Testis (tissue), 2 donors: ENCODE measurements at regions not wholly inside any gene's neighbourhood (a gene's known extent, or its start where the extent isn't known, plus 50 kb on each side); places are given as distances from the start of the nearest gene placed in this dataset.

Source experiments
- DNase-seq: peaks from one replicate; pipeline ENCODE4 v3.0.0-alpha.2; 2019
- H3K27ac ChIP-seq, 2 donors: fragments of 200-600 bp; sonication (generic); one replicate each; pipeline ENCODE4 v1.5.1; 2019
- H3K27me3 ChIP-seq: fragments of 200-600 bp; sonication (generic); one replicate; pipeline ENCODE4 v1.5.1; 2019
- H3K36me3 ChIP-seq: fragments of 200-600 bp; sonication (generic); one replicate; pipeline ENCODE4 v1.5.1; 2017; ENCODE audit warnings: low read depth; ENCODE audit errors: missing control alignments
- H3K4me1 ChIP-seq: fragments of 200-600 bp; sonication (generic); one replicate; pipeline ENCODE4 v1.5.1; 2019
- H3K4me3 ChIP-seq, 2 donors: fragments of 200-600 bp; sonication (generic); one replicate each; pipeline ENCODE4 v1.5.1; 2017 to 2019
- H3K9me3 ChIP-seq: fragments of 200-600 bp; sonication (generic); one replicate; pipeline ENCODE4 v1.5.1; 2017
- POLR2A ChIP-seq: fragments of 450-650 bp; IDR thresholded peaks from one replicate; pipeline ENCODE4 v1.6.1; 2017; ENCODE audit warnings: antibody characterized with exemption, mild to moderate bottlenecking, moderate library complexity
- WGBS, 2 donors: methylation state at CpG; one replicate each; pipeline ENCODE4 v1.1.5; 2018; 5-methylcytosine and 5-hydroxymethylcytosine counted together
- intact Hi-C: fragments of 100-400 bp; cut with DNase I; formaldehyde crosslinking; loops from one replicate; pipeline ENCODE4 v1.15.1; 2023; ENCODE audit warnings: low total_unique reads
- TF ChIP-seq, protein P1 (sequence below), 3 experiments: fragments of 450-650 bp in 2 of 3; fragments of 200-600 bp in 1 of 3; sonication (generic) in 1 of 3; IDR thresholded peaks; one replicate each; pipeline ENCODE4 v1.5.1; 2016 to 2019; ENCODE audit warnings: antibody characterized with exemption in 3 of 3, mild to moderate bottlenecking in 2 of 3, moderate library complexity in 1 of 3

DNA sequence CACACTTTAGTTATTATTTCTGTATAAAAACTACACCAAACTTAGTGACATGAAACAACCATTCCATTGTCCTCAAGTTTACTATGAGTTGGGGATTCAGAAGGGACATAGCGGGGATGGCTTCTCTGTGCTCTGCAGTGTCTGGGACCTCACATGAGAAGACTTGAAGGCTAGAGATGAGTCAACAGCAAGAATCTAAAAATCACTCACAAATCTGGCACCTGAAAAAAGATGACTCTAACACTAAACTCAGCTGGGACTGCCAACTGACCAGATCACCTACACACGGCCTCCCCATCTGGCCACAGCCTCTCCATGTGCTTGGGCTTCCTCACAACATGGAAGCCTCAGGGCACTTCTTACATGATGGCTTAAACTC lies 63.0 kb upstream of the EYA2 start:
- Histone ChIP-seq H3K27ac (no peak overlapping the region), H3K9me3 (no peaks in the 10 kb centered on the region), H3K36me3 (no peaks in the 10 kb centered on the region), H3K27me3 (no peaks in the 10 kb centered on the region), H3K4me3 (no peak overlapping the region), H3K4me1 (no peaks in the 10 kb centered on the region)
- intact Hi-C loops, result no loop called here
- no peak for DNase-seq
- 88 to 97% methylated on average over 2 of the region's 2 CpGs for WGBS, 2 donors
- TF ChIP-seq POLR2A, result no peak
- TF ChIP-seq, protein P1, sequence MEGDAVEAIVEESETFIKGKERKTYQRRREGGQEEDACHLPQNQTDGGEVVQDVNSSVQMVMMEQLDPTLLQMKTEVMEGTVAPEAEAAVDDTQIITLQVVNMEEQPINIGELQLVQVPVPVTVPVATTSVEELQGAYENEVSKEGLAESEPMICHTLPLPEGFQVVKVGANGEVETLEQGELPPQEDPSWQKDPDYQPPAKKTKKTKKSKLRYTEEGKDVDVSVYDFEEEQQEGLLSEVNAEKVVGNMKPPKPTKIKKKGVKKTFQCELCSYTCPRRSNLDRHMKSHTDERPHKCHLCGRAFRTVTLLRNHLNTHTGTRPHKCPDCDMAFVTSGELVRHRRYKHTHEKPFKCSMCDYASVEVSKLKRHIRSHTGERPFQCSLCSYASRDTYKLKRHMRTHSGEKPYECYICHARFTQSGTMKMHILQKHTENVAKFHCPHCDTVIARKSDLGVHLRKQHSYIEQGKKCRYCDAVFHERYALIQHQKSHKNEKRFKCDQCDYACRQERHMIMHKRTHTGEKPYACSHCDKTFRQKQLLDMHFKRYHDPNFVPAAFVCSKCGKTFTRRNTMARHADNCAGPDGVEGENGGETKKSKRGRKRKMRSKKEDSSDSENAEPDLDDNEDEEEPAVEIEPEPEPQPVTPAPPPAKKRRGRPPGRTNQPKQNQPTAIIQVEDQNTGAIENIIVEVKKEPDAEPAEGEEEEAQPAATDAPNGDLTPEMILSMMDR (IDR thresholded peaks at IDR 0.05), result no peak

DNA sequence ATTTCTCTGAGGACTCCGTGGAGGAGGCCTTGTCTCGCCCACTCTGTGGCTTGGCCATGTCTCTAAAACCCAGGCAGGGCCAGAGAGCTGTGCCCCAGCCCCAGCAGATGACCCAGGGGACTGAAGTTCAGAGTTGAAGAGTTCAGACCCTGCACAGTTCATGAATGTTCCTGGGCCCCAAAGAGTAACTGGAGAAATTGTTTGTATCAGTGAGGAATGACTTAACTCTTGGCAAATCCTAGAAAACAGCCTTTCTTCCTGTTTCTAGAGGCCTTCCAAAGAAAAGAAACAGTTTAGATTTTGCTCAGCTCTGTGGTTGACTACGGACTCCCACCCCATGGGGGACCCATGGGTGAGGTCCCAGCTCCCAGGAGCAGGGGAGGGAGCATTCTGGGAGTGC lies 62.1 kb upstream of the EYA2 start:
- Histone ChIP-seq H3K4me1 (no peaks in the 10 kb centered on the region), H3K27ac (no peak overlapping the region), H3K4me3 (no peak overlapping the region), H3K9me3 (no peaks in the 10 kb centered on the region), H3K36me3 (no peaks in the 10 kb centered on the region), H3K27me3 (no peaks in the 10 kb centered on the region)
- DNase-seq, result no peak
- TF ChIP-seq POLR2A, result no peak
- TF ChIP-seq, protein P1 (IDR thresholded peaks at IDR 0.05), result no peak
- WGBS, 2 donors, result 55 to 91% methylated on average over 3 of the region's 3 CpGs
- intact Hi-C loops, result no loop called here

DNA sequence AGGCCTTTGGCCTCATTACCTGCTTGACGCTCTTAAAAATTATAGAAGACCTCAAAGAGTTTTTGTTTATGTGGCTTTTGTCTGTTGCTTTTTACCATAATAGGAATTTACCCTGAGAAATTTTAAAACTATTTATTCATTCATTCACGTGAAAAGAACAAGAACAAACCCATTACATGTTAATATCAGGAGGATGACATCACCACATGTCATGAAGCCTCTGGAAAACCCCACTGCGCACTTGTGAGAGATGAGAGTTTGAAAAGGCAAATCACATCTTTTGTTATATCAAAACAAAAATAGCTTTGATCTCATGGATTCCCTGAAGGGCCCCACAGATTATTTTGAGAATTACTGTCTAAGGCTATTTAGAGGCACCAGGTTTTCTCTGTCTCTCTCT lies 61.3 kb upstream of the EYA2 start:
- no peaks in the 10 kb centered on the region for H3K27me3 ChIP-seq
- 91 to 92% methylated on average over 3 of the region's 3 CpGs for WGBS, 2 donors
- no peaks in the 10 kb centered on the region for H3K9me3 ChIP-seq
- TF ChIP-seq, protein P1 (IDR thresholded peaks at IDR 0.05), result no peak
- no peak for TF ChIP-seq POLR2A
- no peak overlapping the region for H3K4me3 ChIP-seq
- no peak overlapping the region for H3K27ac ChIP-seq
- no peaks in the 10 kb centered on the region for H3K4me1 ChIP-seq
- intact Hi-C loops, result no loop called here
- H3K36me3 ChIP-seq, result no peaks in the 10 kb centered on the region
- DNase-seq, result no peak

DNA sequence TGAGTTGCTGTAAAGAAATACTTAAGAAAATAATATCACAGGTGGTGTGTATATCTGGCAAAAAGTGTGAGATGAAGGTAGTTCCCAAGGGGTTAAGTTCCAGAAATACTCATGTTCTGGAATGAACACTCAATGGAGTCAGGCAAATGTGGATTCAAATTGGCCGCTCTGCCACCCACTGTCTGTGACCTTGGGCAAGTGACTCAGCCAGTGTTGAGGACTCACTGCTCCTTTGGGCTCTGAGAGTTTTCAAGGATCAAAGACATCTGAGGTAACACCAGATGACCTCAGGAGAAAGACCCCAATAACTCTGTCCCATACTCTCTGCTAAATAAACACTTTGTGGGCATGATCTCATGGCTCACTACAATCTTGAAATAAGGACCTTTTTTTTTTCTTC lies 59.2 kb upstream of the EYA2 start:
- no peak for TF ChIP-seq POLR2A
- TF ChIP-seq, protein P1 (IDR thresholded peaks at IDR 0.05), result no peak
- Histone ChIP-seq H3K9me3 (no peaks in the 10 kb centered on the region), H3K27me3 (no peaks in the 10 kb centered on the region), H3K27ac (no peak overlapping the region), H3K4me1 (no peaks in the 10 kb centered on the region), H3K4me3 (no peak overlapping the region), H3K36me3 (no peaks in the 10 kb centered on the region)
- DNase-seq, result no peak
- 41 to 50% methylated on average over 1 of the region's 1 CpG for WGBS, 2 donors
- intact Hi-C loops, result no loop called here

DNA sequence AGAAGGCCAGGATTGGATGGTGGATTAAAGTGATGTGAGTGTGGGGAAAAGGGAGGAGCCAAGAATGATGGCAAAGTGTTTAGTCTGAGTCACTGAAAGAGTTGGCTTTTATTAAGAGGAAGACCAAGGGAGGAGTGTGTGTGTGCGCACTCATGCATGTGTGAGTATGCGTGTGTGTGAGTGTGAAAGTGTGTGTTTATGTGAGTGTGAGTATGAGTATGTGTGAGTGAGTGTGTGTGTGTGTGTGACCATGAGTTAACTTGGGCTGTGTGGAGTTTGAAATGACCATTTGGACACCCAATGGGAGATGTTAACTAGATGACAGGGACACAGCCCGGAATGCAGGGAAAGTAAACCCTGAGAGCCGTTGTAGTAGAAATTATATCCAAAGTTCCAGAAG lies 57.6 kb upstream of the EYA2 start:
- intact Hi-C loops, result no loop called here
- Histone ChIP-seq H3K27me3 (no peaks in the 10 kb centered on the region), H3K4me3 (no peak overlapping the region), H3K36me3 (no peaks in the 10 kb centered on the region), H3K27ac (no peak overlapping the region), H3K9me3 (no peaks in the 10 kb centered on the region), H3K4me1 (no peaks in the 10 kb centered on the region)
- 85 to 92% methylated on average over 3 of the region's 4 CpGs for WGBS, 2 donors
- no peak for TF ChIP-seq POLR2A
- TF ChIP-seq, protein P1 (IDR thresholded peaks at IDR 0.05), result no peak
- no peak for DNase-seq
